ENCODE measurements at regions not wholly inside any gene's neighbourhood (a gene's known extent, or its start where the extent isn't known, plus 50 kb on each side); places are given as distances from the start of the nearest gene placed in this dataset.

GRCh38 chrX:39337451-39337850 lies 536.2 kb downstream of the MID1IP1 start:
- in situ Hi-C loops (cut with HindIII; ENCODE audit: low sequenced_read_pairs): no loop called here
- DNase-seq (ENCODE audit: low read depth): no peak
- no peak for TF ChIP-seq CTCF (IDR thresholded peaks at IDR 0.05; ENCODE audit: low read depth, low read length, missing control alignments)
- H3K4me3 ChIP-seq (ENCODE audit: low read depth, low read length): no peak overlapping the region

GRCh38 chrX:39338583-39338982 lies 537.3 kb downstream of the MID1IP1 start:
- in situ Hi-C loops (cut with HindIII; ENCODE audit: low sequenced_read_pairs): no loop called here

GRCh38 chrX:39356119-39356807 lies 555.0 kb downstream of the MID1IP1 start:
- no peak for DNase-seq (ENCODE audit: low read depth)
- no peak for TF ChIP-seq CTCF (IDR thresholded peaks at IDR 0.05; ENCODE audit: low read depth, low read length, missing control alignments)
- in situ Hi-C loops (cut with HindIII; ENCODE audit: low sequenced_read_pairs): no loop called here
- H3K4me3 ChIP-seq (ENCODE audit: low read depth, low read length): no peak overlapping the region

More at GRCh38 chrX:39338583-39338982, 537.3 kb downstream of the MID1IP1 start:
- no peak for DNase-seq (ENCODE audit: low read depth)
- H3K4me3 ChIP-seq (ENCODE audit: low read depth, low read length): no peak overlapping the region
- no peak for TF ChIP-seq CTCF (IDR thresholded peaks at IDR 0.05; ENCODE audit: low read depth, low read length, missing control alignments)

GRCh38 chrX:39360101-39360500 lies 558.8 kb downstream of the MID1IP1 start:
- in situ Hi-C loops (cut with HindIII; ENCODE audit: low sequenced_read_pairs): no loop called here
- TF ChIP-seq CTCF (IDR thresholded peaks at IDR 0.05; ENCODE audit: low read depth, low read length, missing control alignments): no peak
- no peak overlapping the region for H3K4me3 ChIP-seq (ENCODE audit: low read depth, low read length)
- no peak for DNase-seq (ENCODE audit: low read depth)

- no peak for TF ChIP-seq CTCF (IDR thresholded peaks at IDR 0.05; ENCODE audit: low read depth, low read length, missing control alignments)
- H3K4me3 ChIP-seq (ENCODE audit: low read depth, low read length): no peak overlapping the region
- in situ Hi-C loops (cut with HindIII; ENCODE audit: low sequenced_read_pairs): no loop called here
- DNase-seq (ENCODE audit: low read depth): no peak
Observed at GRCh38 chrX:39361736-39362135, 560.5 kb downstream of the MID1IP1 start.

GRCh38 chrX:39367416-39367815 lies 566.2 kb downstream of the MID1IP1 start:
- DNase-seq (ENCODE audit: low read depth): no peak
- no peak overlapping the region for H3K4me3 ChIP-seq (ENCODE audit: low read depth, low read length)
- no peak for TF ChIP-seq CTCF (IDR thresholded peaks at IDR 0.05; ENCODE audit: low read depth, low read length, missing control alignments)
- in situ Hi-C loops (cut with HindIII; ENCODE audit: low sequenced_read_pairs): no loop called here
